ENCODE measurements at regions not wholly inside any gene's neighbourhood (a gene's known extent, or its start where the extent isn't known, plus 50 kb on each side); places are given as distances from the start of the nearest gene placed in this dataset.

- Histone ChIP-seq H3K4me1 (ENCODE audit: control insufficient read depth, insufficient read depth, low read length) (no peaks in the 10 kb centered on the region), H3K4me3 (no peak overlapping the region), H2AFZ (ENCODE audit: control insufficient read depth, low read depth, low read length) (no peak overlapping the region), H4K20me1 (ENCODE audit: control insufficient read depth, insufficient read depth) (no peaks in the 10 kb centered on the region), H3K9me3 (replicated peaks; ENCODE audit: control insufficient read depth, insufficient read depth, low read length) (no peaks in the 10 kb centered on the region), H3K27ac (ENCODE audit: control insufficient read depth, insufficient read depth) (no peak overlapping the region), H3K36me3 (ENCODE audit: control insufficient read depth in 2 of 2, insufficient read depth in 2 of 2, low read length in 1 of 2) (no peaks in the 10 kb centered on the region), H3K27me3 (replicated peaks in 1 of 2; ENCODE audit: control insufficient read depth in 2 of 2, insufficient read depth in 2 of 2, low read length in 1 of 2) (no peaks in the 10 kb centered on the region), H3K79me2 (ENCODE audit: control insufficient read depth, insufficient read depth, low read length) (no peaks in the 10 kb centered on the region), H3K4me2 (ENCODE audit: control insufficient read depth, insufficient read depth) (no peak overlapping the region), H3K9ac (ENCODE audit: control insufficient read depth, insufficient read depth, low read length) (no peak overlapping the region)
- intact Hi-C loops (cut with micrococcal nuclease; ENCODE audit: unreplicated experiment) = no loop called here
- DNase-seq (ENCODE audit: low read depth, low spot score) (no peak), ATAC-seq (no peak), FAIRE-seq (no peak)
- in situ Hi-C loops (cut with MboI) = no loop called here
- CTCF ChIA-PET = no interaction called here
- no TSS peak for BruUV-seq (replicated peaks)
- SMC1A ChIA-PET (ENCODE audit: uncharacterized antibody, unreplicated experiment) = no interaction called here
- POLR2A ChIA-PET = no interaction called here
- RAD21 ChIA-PET (ENCODE audit: unreplicated experiment) = no interaction called here
- TF ChIP-seq KDM1A (IDR thresholded peaks at IDR 0.05; ENCODE audit: borderline replicate concordance) (no peak), RBBP5 (conservative IDR thresholded peaks at IDR 0.05) (no peak), ZNF384 (IDR thresholded peaks at IDR 0.05; ENCODE audit: borderline replicate concordance, low read depth, low read length) (no peak), YY1 (IDR thresholded peaks at IDR 0.05; ENCODE audit: low read depth, low read length) (no peak), TCF7 (IDR thresholded peaks at IDR 0.05; ENCODE audit: borderline replicate concordance) (no peak), EED (IDR thresholded peaks at IDR 0.05; ENCODE audit: low read depth) (no peak), SIN3A (IDR thresholded peaks at IDR 0.05; ENCODE audit: low read depth, low read length) (no peak), ZNF24 (IDR thresholded peaks at IDR 0.05) (no peak), MXI1 (IDR thresholded peaks at IDR 0.05; ENCODE audit: low read depth, low read length) (no peak), TCF12 (IDR thresholded peaks at IDR 0.05; ENCODE audit: low read depth, low read length) (no peak), SREBF2 (IDR thresholded peaks at IDR 0.05; ENCODE audit: low read length) (no peak), NRF1 (conservative IDR thresholded peaks at IDR 0.05; ENCODE audit: low read depth, low read length) (no peak), PRDM15 (CRISPR knock-in tag; IDR thresholded peaks at IDR 0.05) (no peak), E2F4 (IDR thresholded peaks at IDR 0.05; ENCODE audit: low read depth, low read length) (no peak)
Measured at GRCh38 chr4:62560858-62561257, 1360.7 kb downstream of the ADGRL3 start.

Data from GM12878 (cell line).